ENCODE measurements at regions not wholly inside any gene's neighbourhood (a gene's known extent, or its start where the extent isn't known, plus 50 kb on each side); places are given as distances from the start of the nearest gene placed in this dataset.

GRCh38 chr15:61309617-61310016, 80.5 kb upstream of the RORA start:
- Histone ChIP-seq H3K9ac (ENCODE audit: extremely low read depth, insufficient read length, low read length) (no peak overlapping the region), H3K23me2 (ENCODE audit: insufficient read length, low read depth, low read length, poor library complexity, severe bottlenecking) (no peaks in the 10 kb centered on the region)
- H3K27ac Mint-ChIP-seq, result peak overlapping the region in 1 of 3 experiments; percentile 57; a peak in 1 of 7 replicates

More at GRCh38 chr15:61309617-61310016, 80.5 kb upstream of the RORA start:
- no peak overlapping the region for H3K4me3 Mint-ChIP-seq
- no peak overlapping the region for H4K5ac ChIP-seq (ENCODE audit: insufficient read length, low read depth, low read length)
- no peak overlapping the region for H3K23ac ChIP-seq (ENCODE audit: insufficient read length, low read depth, low read length)
- H3T11ph ChIP-seq (ENCODE audit: low read length), result no peak overlapping the region
- no peaks in the 10 kb centered on the region for H3K4me1 ChIP-seq (ENCODE audit: insufficient read depth, low read length)
- DNase-seq, result no peak
- H2AK5ac ChIP-seq (ENCODE audit: insufficient read length, low read length), result no peak overlapping the region
- no peak overlapping the region for H2BK20ac ChIP-seq (ENCODE audit: low read depth, low read length, poor library complexity, severe bottlenecking)
- no peaks in the 10 kb centered on the region for H3K4me1 Mint-ChIP-seq
- no peaks in the 10 kb centered on the region for H4K20me1 ChIP-seq (ENCODE audit: control insufficient read depth, insufficient read depth, insufficient read length)
- H3K14ac ChIP-seq (ENCODE audit: insufficient read depth, low read length), result no peak overlapping the region
- no peak overlapping the region for H4K8ac ChIP-seq (replicated peaks; ENCODE audit: insufficient read length, low read depth, low read length)
- H2BK15ac ChIP-seq (ENCODE audit: low read depth, low read length), result no peak overlapping the region
- H3K4ac ChIP-seq (ENCODE audit: low read depth, low read length), result no peak overlapping the region
- no peak overlapping the region for H2BK120ac ChIP-seq (ENCODE audit: low read depth, low read length, poor library complexity, severe bottlenecking)
- H3K9me3 ChIP-seq (ENCODE audit: control insufficient read depth, low read depth, low read length), result no peaks in the 10 kb centered on the region
- H3K79me1 ChIP-seq (ENCODE audit: insufficient read depth, low read depth, low read length, poor library complexity, severe bottlenecking), result no peaks in the 10 kb centered on the region
- no peak overlapping the region for H2AFZ ChIP-seq (ENCODE audit: low read length)
- no peak overlapping the region for H3K4me2 ChIP-seq (ENCODE audit: insufficient read depth, insufficient read length, low read length)
- H3K27me3 ChIP-seq (ENCODE audit: insufficient read depth, low read length), result no peaks in the 10 kb centered on the region
- no peak overlapping the region for H2BK12ac ChIP-seq (ENCODE audit: insufficient read length, low read depth, low read length)
- TF ChIP-seq CTCF (conservative IDR thresholded peaks at IDR 0.05), result no peak
- no CpG with 5 or more reads among the region's 5 CpGs for WGBS (ENCODE audit: extremely low coverage, insufficient read length, low lambda C conversion rate)
- H3K27me3 Mint-ChIP-seq (ENCODE audit: low read depth), result no peaks in the 10 kb centered on the region
- H3K18ac ChIP-seq (ENCODE audit: insufficient read length, low read depth, low read length), result no peak overlapping the region
- H3K36me3 Mint-ChIP-seq (ENCODE audit: insufficient read depth in 1 of 3, low read depth in 3 of 3), result no peaks in the 10 kb centered on the region
- no peaks in the 10 kb centered on the region for H3K79me2 ChIP-seq (ENCODE audit: insufficient read depth, low read length)
- no peak overlapping the region for H4K91ac ChIP-seq (ENCODE audit: insufficient read length, low read depth, low read length)
- no peak overlapping the region for H3K27ac ChIP-seq (ENCODE audit: insufficient read length, low read depth, low read length)
- no peak overlapping the region for H3K56ac ChIP-seq (ENCODE audit: insufficient read length, low read depth, low read length)
- H3K9me3 Mint-ChIP-seq, result no peaks in the 10 kb centered on the region; a peak in 1 of 5 replicates
- H2BK5ac ChIP-seq (ENCODE audit: insufficient read length, low read length), result no peak overlapping the region
